ENCODE measurements at regions not wholly inside any gene's neighbourhood (a gene's known extent, or its start where the extent isn't known, plus 50 kb on each side); places are given as distances from the start of the nearest gene placed in this dataset.
"Not testable (repeated sequence)": the region's sequence is repeated elsewhere in the genome, so short reads cannot be mapped to it uniquely, and the experiment has no call there.

DNA sequence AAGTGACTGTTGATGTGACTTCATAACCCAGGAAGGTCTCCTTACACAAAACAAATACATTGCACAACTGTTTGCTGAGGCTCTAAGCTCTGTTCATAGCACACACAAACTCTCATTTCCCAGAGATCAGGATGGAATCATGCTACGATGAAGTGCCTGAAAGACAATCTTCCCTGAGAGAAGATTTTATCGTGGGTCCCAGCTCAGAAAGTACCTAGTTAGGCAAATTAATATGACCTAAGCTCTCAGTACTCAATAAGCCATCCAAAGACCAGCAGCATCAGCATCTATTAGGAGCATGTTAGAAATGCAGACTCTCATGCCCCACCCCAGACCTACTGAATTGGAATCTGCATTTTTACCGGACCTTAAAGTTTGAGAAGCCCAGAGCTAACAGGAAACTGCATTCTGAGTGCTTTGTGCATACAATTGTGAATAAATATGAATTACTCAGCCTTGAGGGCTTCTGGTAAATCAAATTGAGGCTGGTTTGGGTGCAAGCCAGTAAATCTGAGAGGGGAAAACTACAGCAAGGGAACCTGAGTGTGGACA lies 161.5 kb upstream of the C2CD4B start:
- Histone ChIP-seq H3K4me1 (no peaks in the 10 kb centered on the region), H3K36me3 (no peaks in the 10 kb centered on the region), H3K27ac (no peak overlapping the region), H3K4me3 (no peak overlapping the region), H3K27me3 (no peaks in the 10 kb centered on the region), H3K9me3 (no peaks in the 10 kb centered on the region)
- no peak for TF ChIP-seq CTCF (IDR thresholded peaks at IDR 0.05)
- no peak for TF ChIP-seq POLR2A (IDR thresholded peaks at IDR 0.05)
- 47% methylated on average over 2 of the region's 3 CpGs for WGBS (ENCODE audit: insufficient coverage, low coverage, low lambda C conversion rate, missing lambda C conversion rate)
- intact Hi-C loops (cut with DNase I): no loop called here
- ATAC-seq (peak in 2 of 4 donors; percentile 19 to 39), DNase-seq (no peak)

- Histone ChIP-seq H3K27me3 (no peaks in the 10 kb centered on the region), H3K27ac (no peak overlapping the region), H3K36me3 (no peaks in the 10 kb centered on the region), H3K4me3 (no peak overlapping the region), H3K9me3 (no peaks in the 10 kb centered on the region), H3K4me1 (no peaks in the 10 kb centered on the region)
- WGBS (ENCODE audit: insufficient coverage, low coverage, low lambda C conversion rate, missing lambda C conversion rate): 82% methylated on average over 5 of the region's 5 CpGs
- DNase-seq: no peak
- no peak for TF ChIP-seq CTCF (IDR thresholded peaks at IDR 0.05)
- TF ChIP-seq POLR2A (IDR thresholded peaks at IDR 0.05): no peak
- ATAC-seq: no peak
- intact Hi-C loops (cut with DNase I): no loop called here
Observed at GRCh38 chr15:62327406-62327805, 162.3 kb upstream of the C2CD4B start.

GRCh38 chr15:62332472-62332871 lies 167.4 kb upstream of the C2CD4B start:
- ATAC-seq; H3K36me3 ChIP-seq; intact Hi-C loops (cut with DNase I); H3K4me1 ChIP-seq; H3K9me3 ChIP-seq; H3K4me3 ChIP-seq; DNase-seq; H3K27ac ChIP-seq; H3K27me3 ChIP-seq: not testable (repeated sequence)
- no CpG with 5 or more reads among the region's 29 CpGs for WGBS (ENCODE audit: insufficient coverage, low coverage, low lambda C conversion rate, missing lambda C conversion rate)

- no peak overlapping the region for H3K4me3 ChIP-seq
- H3K27me3 ChIP-seq: no peaks in the 10 kb centered on the region
- no peak overlapping the region for H3K27ac ChIP-seq
- TF ChIP-seq CTCF (IDR thresholded peaks at IDR 0.05) (no peak), POLR2A (IDR thresholded peaks at IDR 0.05) (no peak)
- DNase-seq: no peak
- no peaks in the 10 kb centered on the region for H3K36me3 ChIP-seq
- intact Hi-C loops (cut with DNase I): no loop called here
- no peak for ATAC-seq
- no peaks in the 10 kb centered on the region for H3K4me1 ChIP-seq
- H3K9me3 ChIP-seq: no peaks in the 10 kb centered on the region
Observed at GRCh38 chr15:62334536-62334935, 169.5 kb upstream of the C2CD4B start.

DNA sequence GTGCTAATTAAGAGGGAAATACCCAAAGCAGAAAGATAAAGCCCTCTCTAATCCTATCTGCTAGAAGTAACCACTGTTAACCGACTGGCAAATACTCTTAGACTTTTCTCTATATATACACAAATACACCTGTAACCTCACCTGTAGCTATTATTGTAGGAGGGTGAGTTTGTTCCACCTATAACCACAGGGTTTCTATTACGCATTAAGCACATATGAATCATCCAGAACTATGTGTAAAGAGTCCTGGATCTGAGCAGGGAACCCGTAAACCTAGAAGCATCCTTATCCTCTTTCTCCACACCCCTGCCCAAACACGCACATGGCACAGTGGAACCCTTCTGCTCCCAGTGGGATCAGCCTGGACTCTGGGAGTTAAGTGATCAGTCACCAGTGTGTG lies 172.8 kb upstream of the C2CD4B start:
- intact Hi-C loops (cut with DNase I): no loop called here
- H3K9me3 ChIP-seq: no peaks in the 10 kb centered on the region
- no peak overlapping the region for H3K27ac ChIP-seq
- ATAC-seq: no peak
- no peaks in the 10 kb centered on the region for H3K27me3 ChIP-seq
- 25% methylated on average over 1 of the region's 4 CpGs for WGBS (ENCODE audit: insufficient coverage, low coverage, low lambda C conversion rate, missing lambda C conversion rate)
- no peaks in the 10 kb centered on the region for H3K36me3 ChIP-seq
- H3K4me3 ChIP-seq: no peak overlapping the region
- no peak for DNase-seq
- TF ChIP-seq CTCF (IDR thresholded peaks at IDR 0.05) (no peak), POLR2A (IDR thresholded peaks at IDR 0.05) (no peak)
- H3K4me1 ChIP-seq: no peaks in the 10 kb centered on the region
